ENCODE measurements at regions not wholly inside any gene's neighbourhood (a gene's known extent, or its start where the extent isn't known, plus 50 kb on each side); places are given as distances from the start of the nearest gene placed in this dataset.

GRCh38 chr2:223107825-223108224 is 55.8 kb downstream of the KCNE4 start:
- DNase-seq, result no peak

DNA sequence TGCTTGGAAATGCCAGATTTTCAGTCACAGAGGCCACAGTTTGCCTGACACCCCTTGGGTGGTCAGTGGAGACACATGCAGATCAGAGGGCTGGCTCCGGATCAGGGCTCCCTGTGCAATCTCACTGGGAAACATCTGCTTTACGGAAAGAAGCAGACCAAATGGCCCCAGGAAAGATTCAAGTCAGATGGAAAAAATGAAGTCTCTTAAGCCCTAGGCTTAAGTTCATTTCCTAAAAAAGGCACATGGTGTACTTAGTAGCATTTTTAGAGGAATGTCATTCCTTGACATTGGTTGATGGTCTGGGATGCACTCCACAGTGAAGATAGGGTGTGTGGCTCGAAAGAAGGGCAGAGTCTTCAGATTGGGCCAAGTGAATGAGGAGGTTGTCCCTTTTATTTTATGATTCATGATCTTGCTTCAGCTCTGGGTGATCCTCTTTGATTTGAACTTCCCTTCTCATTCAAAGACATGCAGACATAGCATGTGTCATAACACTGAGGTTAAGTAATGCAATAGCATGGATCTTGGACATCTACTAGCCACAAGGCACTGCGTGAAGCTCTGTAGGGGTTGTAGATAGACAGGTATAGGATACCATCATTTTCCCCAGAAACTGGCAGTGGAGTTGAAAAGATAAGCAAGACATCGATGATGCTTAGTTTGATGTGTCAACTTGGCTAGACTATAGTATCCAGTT is 56.5 kb downstream of the KCNE4 start:
- no peak for DNase-seq

DNA sequence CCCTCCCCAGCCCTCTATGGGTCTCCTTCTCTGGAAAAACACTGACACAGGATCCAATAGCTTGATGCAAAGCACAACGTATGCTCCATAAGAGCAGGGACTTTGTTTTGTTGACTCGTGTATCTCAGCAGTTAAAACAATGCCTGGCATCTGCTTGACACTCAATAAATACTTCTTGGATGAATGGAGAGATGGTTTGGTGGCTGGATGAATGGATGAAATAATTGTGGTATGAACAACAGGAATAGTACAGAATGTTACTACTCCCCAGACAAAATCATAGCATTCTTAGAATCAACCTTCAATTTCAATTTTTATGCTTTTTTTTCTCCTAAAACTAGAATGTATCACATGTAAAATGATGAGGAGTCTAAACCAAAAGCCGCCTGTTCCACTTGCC is 57.4 kb downstream of the KCNE4 start:
- no peak for DNase-seq

- DNase-seq, result no peak
Measured at GRCh38 chr2:223113161-223113560, 61.2 kb downstream of the KCNE4 start.

DNA sequence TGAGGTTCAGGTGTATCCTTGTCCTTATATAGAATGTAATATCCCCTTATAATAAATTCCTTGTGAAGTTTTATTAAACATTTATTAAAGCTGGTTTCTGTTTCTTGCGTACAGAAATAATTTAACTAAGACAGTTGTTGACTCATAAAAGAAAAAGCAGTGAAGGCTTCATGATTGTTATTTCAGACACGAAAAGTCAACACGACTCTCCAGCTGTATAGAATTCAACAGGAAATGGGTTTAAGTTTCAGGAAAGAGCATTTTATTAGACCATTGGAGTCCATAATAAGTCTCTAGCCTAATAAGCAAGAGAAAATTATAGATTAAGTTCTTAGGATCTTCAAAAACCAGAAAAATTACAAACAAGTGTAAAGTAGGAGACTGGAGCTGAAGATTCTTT is 62.2 kb downstream of the KCNE4 start:
- DNase-seq, result no peak

DNA sequence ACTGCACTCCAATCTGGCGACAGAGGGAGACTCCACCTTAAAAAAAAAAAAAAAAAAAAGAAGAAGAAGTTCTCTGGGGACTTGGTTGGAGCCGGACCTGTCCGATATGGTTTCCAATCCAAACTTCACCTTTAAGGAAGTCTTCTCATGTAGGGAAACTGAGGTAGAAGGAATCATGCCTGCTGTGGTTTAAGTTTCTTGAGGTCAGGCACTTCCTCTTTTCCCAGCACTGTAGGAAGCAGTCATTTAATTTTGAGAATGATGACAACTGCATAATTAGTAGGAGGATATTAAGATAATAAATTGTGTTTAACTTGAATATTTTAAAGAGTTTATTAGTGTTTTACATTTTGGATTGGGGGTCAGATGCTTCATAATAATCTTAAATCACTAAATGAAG is 62.9 kb downstream of the KCNE4 start:
- no peak for DNase-seq

- no peak for DNase-seq
Measured at GRCh38 chr2:223117533-223117932, 65.5 kb downstream of the KCNE4 start.

DNA sequence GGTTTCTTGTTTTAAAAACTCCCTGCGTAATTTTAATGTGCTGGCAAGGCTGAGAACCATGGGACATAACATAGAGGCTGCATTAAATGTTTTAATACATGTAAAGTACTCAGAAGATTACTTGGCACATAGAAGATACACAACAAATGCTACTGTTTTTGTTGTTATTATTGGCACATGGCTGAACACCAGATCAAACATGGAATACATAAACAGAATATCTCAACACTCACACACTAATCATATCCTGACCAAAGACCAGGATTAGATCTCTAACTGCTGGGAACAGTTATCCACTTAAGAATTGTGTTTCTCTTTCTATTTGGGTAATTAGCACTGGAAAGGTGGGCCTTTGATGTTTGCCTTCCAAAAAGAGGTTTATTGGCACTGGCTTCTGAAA is 69.3 kb downstream of the KCNE4 start:
- DNase-seq, result no peak

DNA sequence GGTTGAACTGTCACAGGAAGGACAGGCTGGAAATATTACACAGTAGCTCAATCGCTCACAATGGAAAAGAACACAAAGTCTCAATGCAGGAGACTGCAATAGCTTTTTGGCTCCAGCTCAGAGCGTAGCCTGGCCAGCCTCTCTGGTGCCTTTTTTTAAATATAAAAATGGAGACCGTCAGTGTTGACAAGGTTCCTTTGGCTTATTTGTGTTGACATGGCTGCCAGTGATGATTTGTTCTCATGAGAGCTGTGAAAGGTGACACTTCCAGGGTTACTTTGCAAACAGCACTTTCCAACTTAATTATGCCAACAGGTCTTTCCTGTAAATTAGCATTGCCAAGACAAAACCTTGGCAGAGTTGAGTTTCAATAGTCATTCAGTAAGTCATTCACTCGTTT is 70.8 kb downstream of the KCNE4 start:
- no peak for DNase-seq

GRCh38 chr2:223123855-223124610 is 72.0 kb downstream of the KCNE4 start:
- no peak for DNase-seq

DNA sequence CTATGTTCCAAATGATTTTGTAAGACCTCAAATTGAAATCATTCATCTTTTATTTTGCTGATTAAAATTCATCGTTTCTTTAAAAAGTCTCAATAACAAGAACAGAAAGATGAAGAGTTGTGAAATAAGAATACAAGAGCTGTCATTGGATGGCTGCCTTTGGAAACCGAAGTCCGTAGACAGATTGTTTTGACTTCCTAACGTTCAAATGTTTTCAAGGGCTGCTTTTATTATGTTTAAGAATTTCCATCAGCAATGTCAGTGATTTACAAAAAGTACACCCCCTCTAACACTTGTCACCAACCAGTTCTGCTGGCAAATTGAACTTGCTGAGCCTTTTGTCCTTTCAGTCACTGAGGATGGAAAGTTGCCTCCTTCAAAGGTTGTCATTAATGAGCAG is 89.6 kb downstream of the KCNE4 start:
- DNase-seq, result no peak

DNA sequence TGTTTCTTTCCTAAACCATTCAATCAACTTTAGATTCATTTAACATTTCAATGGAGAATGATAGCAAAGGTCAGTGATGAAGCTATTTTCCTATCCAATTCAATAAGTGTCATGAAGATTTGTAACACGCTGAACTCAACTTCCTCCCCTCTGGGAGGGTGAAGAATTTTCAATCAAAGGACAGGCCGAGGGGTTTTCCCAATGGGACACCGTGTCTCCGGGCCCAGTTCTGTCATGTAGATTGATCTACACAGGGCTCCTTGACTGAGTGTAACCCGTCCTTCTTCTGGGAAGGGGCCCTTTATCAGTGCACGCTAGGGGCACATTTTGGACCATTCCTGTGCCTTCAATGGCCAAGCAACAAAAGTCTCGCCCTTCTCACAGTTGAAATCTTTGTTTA is 90.1 kb downstream of the KCNE4 start:
- no peak for DNase-seq

DNA sequence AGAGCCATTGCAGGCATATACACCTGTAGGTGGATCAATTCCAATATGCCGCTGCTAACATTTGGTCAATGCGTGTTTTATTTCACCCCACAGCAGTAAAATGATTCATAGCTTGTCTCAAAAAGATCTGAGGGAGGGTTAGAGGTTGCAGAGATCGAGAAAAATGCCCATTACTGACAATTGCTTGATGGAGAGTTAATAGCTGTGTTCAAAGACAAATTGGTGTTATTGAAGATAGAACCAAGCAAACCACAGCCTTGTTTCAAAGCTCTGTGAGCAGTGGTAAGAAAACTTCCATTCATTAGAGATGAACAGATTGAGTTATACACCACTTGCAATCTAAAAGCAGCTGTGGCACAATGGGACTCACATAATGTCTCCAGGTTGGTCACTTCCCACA is 95.4 kb downstream of the KCNE4 start:
- DNase-seq, result no peak

DNA sequence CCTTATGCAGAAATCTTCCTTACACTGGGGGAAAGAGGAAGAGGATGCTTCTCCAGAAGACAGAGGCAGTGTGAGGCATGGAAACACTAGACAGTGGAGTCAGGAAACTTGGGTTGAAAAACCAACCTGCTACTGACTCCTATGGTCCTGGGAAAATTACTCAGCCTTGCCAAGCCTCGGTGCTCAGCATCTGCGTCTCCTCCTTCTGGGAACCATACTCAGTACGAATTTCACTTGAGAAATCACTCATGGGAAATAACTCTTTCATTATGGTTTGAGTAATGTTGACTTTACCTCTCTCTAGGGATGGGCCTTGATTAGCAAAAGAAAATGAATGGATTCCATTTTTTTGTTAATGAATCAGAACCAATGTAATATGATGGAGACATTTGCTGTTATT is 96.5 kb downstream of the KCNE4 start:
- no peak for DNase-seq

- no peak for DNase-seq
Measured at GRCh38 chr2:223155956-223156355, 104.0 kb downstream of the KCNE4 start.

DNA sequence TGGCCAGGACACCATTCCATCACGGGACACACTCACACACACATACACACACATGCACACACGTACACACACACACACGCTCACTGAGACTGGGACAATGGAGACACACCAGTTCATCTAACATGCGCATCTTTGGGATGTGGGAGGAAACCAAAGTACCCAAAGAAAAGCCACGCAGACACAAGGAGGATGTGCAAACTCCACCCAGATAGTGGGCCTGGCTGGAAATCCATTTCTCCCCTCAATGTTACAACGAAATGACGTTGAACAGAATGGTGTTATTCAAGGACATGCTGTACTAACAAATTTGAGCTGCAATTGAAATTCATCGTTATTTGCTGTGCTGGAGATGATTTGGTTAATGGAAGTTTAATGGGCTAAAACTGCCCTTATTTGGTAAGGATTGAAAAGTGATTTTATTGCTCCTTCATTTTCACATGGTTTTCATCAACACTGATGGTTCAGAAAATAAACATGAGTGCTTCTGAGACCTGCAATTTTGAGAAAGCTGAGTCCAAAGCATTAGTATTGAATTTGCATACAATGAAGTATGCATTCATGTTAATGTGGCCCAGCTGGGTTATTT is 110.0 kb downstream of the KCNE4 start:
- no peak for DNase-seq

- DNase-seq, result no peak
Measured at GRCh38 chr2:223165423-223166214, 113.6 kb downstream of the KCNE4 start.

DNA sequence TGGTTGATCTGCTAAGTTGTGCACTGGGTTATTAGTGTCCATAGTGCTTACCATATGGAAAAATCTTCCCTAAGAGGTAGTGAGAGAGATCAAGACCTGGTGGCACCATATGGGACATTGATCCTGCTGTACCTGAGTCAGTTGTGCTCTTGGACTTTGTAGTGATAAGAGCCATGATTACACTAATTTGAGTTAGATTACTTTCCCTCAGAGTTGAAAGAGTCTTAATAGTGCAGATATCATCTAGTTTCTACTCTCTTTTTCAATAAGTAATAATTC is 114.2 kb downstream of the KCNE4 start:
- no peak for DNase-seq

DNA sequence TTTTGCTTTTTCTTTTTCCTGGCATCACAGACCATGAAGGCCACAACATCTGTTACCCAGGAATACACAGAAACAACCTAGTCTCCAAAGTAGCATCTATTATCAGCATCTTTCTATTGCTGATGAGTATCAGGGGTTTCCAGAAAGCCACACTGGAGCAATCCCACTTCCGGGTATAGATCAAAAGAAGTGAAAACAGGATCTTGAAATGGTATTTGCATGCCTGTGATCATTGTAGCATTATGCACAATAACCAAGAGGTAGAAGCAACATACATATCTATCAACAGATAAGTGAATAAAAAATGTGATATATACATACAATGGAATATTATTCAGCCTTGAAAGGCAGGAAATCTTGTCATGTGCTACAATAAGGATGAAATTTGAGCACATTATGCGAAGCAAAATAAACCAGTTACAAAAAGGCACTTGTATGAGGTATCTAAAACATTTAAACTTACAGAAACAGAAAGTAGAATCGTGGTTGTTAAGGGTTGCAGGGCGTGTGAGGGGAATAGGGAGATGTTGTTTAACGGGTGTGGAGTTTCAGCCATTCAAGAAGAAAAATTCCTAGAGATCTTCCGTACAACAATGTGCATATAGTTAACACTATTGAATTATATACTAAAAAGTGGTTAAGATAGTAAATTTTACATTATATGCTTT is 115.1 kb downstream of the KCNE4 start:
- DNase-seq, result no peak

- DNase-seq, result no peak
Measured at GRCh38 chr2:223169830-223170605, 118.0 kb downstream of the KCNE4 start.

- DNase-seq, result no peak
Measured at GRCh38 chr2:223176970-223177369, 125.0 kb downstream of the KCNE4 start.

- no peak for DNase-seq
Measured at GRCh38 chr2:223180463-223180862, 128.5 kb downstream of the KCNE4 start.

Data from CD4-positive, alpha-beta T cell treated with Interleukin-12 subunit alpha and Interleukin-12 subunit beta, for 1 hour (primary cell).